H1 (cell line): ENCODE measurements at regions not wholly inside any gene's neighbourhood (a gene's known extent, or its start where the extent isn't known, plus 50 kb on each side); places are given as distances from the start of the nearest gene placed in this dataset.

Source experiments
- CTCF ChIA-PET: fragments of 300-600 bp; sonication (Branson Sonifier 250); formaldehyde crosslinking; loops from one replicate; lab custom pipeline; 2021; ENCODE audit not compliant: partially characterized antibody; lab: Charles Lee
- POLR2A ChIA-PET: fragments of 300-600 bp; sonication (Branson Sonifier 250); formaldehyde crosslinking; loops from one replicate; lab custom pipeline; 2021; ENCODE audit warnings: inconsistent platforms; ENCODE audit not compliant: partially characterized antibody; lab: Charles Lee
- DNase-seq, 2 experiments: peaks; one replicate each; pipeline versions ENCODE4 v3.0.0 to v3.0.0-alpha.2; 2010 to 2022; ENCODE audit warnings: low spot score in 2 of 2, low read depth in 1 of 2, mixed read lengths in 1 of 2
- FAIRE-seq: peaks from 2 replicates; lab custom pipeline; 2011; peaks lifted over from hg19 to GRCh38; lab: Jason Lieb, UNC
- H2AFZ ChIP-seq: 2 replicates; pipeline ENCODE4 v1.8.1; 2012; ENCODE audit warnings: low read length, inconsistent platforms
- H2AK5ac ChIP-seq: 2 replicates; pipeline ENCODE4 v1.6.1; 2013; ENCODE audit warnings: low read depth, low read length
- H2BK120ac ChIP-seq: replicated peaks from 2 replicates; pipeline ENCODE3; 2013; ENCODE audit warnings: low read depth, low read length, inconsistent platforms
- H2BK12ac ChIP-seq: 2 replicates; pipeline ENCODE4 v1.6.1; 2013; ENCODE audit warnings: low read depth, low read length
- H2BK15ac ChIP-seq: 2 replicates; pipeline ENCODE4 v1.6.1; 2013; ENCODE audit warnings: low read length
- H2BK20ac ChIP-seq: 2 replicates; pipeline ENCODE4 v1.6.1; 2013; ENCODE audit warnings: low read length
- H2BK5ac ChIP-seq: 2 replicates; pipeline ENCODE4 v1.6.1; 2013; ENCODE audit warnings: low read depth, low read length
- H3K14ac ChIP-seq: 2 replicates; pipeline ENCODE4 v1.6.1; 2013; ENCODE audit warnings: inconsistent platforms; ENCODE audit not compliant: insufficient read length
- H3K18ac ChIP-seq: 2 replicates; pipeline ENCODE4 v1.6.1; 2013; ENCODE audit warnings: low read length; ENCODE audit errors: extremely low read depth
- H3K23ac ChIP-seq: 2 replicates; pipeline ENCODE4 v1.6.1; 2013; ENCODE audit warnings: inconsistent platforms; ENCODE audit not compliant: insufficient read length
- H3K23me2 ChIP-seq: 2 replicates; pipeline ENCODE4 v1.6.1; 2013; ENCODE audit warnings: low read depth, low read length
- H3K27ac ChIP-seq: 2 replicates; pipeline ENCODE4 v1.6.1; 2011; ENCODE audit warnings: low read depth, low read length, inconsistent platforms
- H3K27me3 ChIP-seq, 4 experiments: replicated peaks in 1 of 4; 1 replicate in 1 of 4; 2 replicates in 3 of 4; pipeline versions ENCODE4 v1.6.1 to v1.8.1; 2011 to 2013; ENCODE audit warnings: low read length in 3 of 4, mild to moderate bottlenecking in 3 of 4, inconsistent platforms in 2 of 4, mixed read lengths in 2 of 4, moderate library complexity in 1 of 4; ENCODE audit not compliant: control insufficient read depth in 3 of 4, insufficient read depth in 3 of 4; ENCODE audit errors: extremely low read depth in 1 of 4
- H3K36me3 ChIP-seq, 4 experiments: 2 replicates each; pipeline versions ENCODE4 v1.6.1 to v1.8.1; 2011 to 2013; ENCODE audit warnings: mild to moderate bottlenecking in 4 of 4, low read length in 3 of 4, moderate library complexity in 2 of 4, control low read depth in 1 of 4, inconsistent platforms in 1 of 4; ENCODE audit not compliant: insufficient read depth in 4 of 4, control insufficient read depth in 2 of 4
- H3K4ac ChIP-seq: replicated peaks from 2 replicates; pipeline ENCODE3; 2013; ENCODE audit warnings: low read length, low read depth, mixed read lengths, inconsistent platforms; ENCODE audit not compliant: insufficient read length
- H3K4me1 ChIP-seq, 4 experiments: replicated peaks in 1 of 4; 1 replicate in 1 of 4; 2 replicates in 3 of 4; pipeline versions ENCODE4 v1.6.1 to v1.8.1; 2011 to 2013; ENCODE audit warnings: low read length in 3 of 4, inconsistent platforms in 2 of 4, mixed read lengths in 1 of 4; ENCODE audit not compliant: insufficient read depth in 4 of 4, control insufficient read depth in 3 of 4
- H3K4me2 ChIP-seq, 2 experiments: 2 replicates each; pipeline versions ENCODE4 v1.6.1 to v1.8.1; 2011 to 2013; ENCODE audit warnings: low read depth in 2 of 2, low read length in 2 of 2, control low read depth in 1 of 2, inconsistent platforms in 1 of 2, mild to moderate bottlenecking in 1 of 2; ENCODE audit not compliant: insufficient read depth in 1 of 2
- H3K4me3 ChIP-seq, 4 experiments: fragments of 200-600, 300-600 bp in 1 of 4; sonication (generic), shearing (Covaris generic), sonication (Bioruptor Twin) in 1 of 4; 2 replicates each; pipeline versions ENCODE4 v1.5.1 to v1.8.1; 2011 to 2016; ENCODE audit warnings: low read length in 4 of 4, low read depth in 3 of 4, control low read depth in 2 of 4, inconsistent platforms in 2 of 4, mild to moderate bottlenecking in 2 of 4, mixed read lengths in 1 of 4, moderate library complexity in 1 of 4; ENCODE audit not compliant: insufficient read depth in 2 of 4; ENCODE audit errors: extremely low read depth in 1 of 4
- H3K56ac ChIP-seq: replicated peaks from 2 replicates; pipeline ENCODE3; 2013; ENCODE audit warnings: low read depth, mild to moderate bottlenecking, mixed read lengths, low read length, inconsistent platforms; ENCODE audit not compliant: insufficient read length
- H3K79me1 ChIP-seq: 2 replicates; pipeline ENCODE4 v1.6.1; 2013; ENCODE audit warnings: low read depth, low read length, control low read depth
- H3K79me2 ChIP-seq, 2 experiments: 2 replicates each; pipeline versions ENCODE4 v1.6.1 to v1.8.1; 2012 to 2013; ENCODE audit warnings: low read length in 2 of 2, mild to moderate bottlenecking in 2 of 2, inconsistent platforms in 1 of 2; ENCODE audit not compliant: insufficient read depth in 2 of 2, control insufficient read depth in 1 of 2
- H3K9ac ChIP-seq, 4 experiments: replicated peaks in 1 of 4; 1 replicate in 1 of 4; 2 replicates in 3 of 4; pipeline versions ENCODE4 v1.6.1 to v1.8.1; 2011 to 2013; ENCODE audit warnings: low read depth in 3 of 4, low read length in 3 of 4, control low read depth in 2 of 4, mild to moderate bottlenecking in 2 of 4, moderate library complexity in 2 of 4, inconsistent platforms in 1 of 4; ENCODE audit errors: extremely low read depth in 1 of 4
- H3K9me3 ChIP-seq, 2 experiments: 2 replicates each; pipeline versions ENCODE4 v1.6.1 to v1.8.1; 2012 to 2013; ENCODE audit warnings: mild to moderate bottlenecking in 2 of 2, moderate library complexity in 2 of 2, control low read depth in 1 of 2, inconsistent platforms in 1 of 2, low read depth in 1 of 2, low read length in 1 of 2, mixed read lengths in 1 of 2; ENCODE audit not compliant: insufficient read depth in 2 of 2
- H4K20me1 ChIP-seq, 2 experiments: replicated peaks in 1 of 2; 2 replicates each; pipeline versions ENCODE3 to v1.8.1; 2011 to 2013; ENCODE audit warnings: inconsistent platforms in 2 of 2, low read length in 2 of 2, mild to moderate bottlenecking in 1 of 2; ENCODE audit not compliant: insufficient read depth in 2 of 2, control insufficient read depth in 1 of 2
- H4K5ac ChIP-seq: 2 replicates; pipeline ENCODE4 v1.6.1; 2013; ENCODE audit warnings: low read length, low read depth, mixed read lengths, inconsistent platforms; ENCODE audit not compliant: insufficient read length
- H4K8ac ChIP-seq: 2 replicates; pipeline ENCODE4 v1.8.0; 2013; ENCODE audit warnings: mild to moderate bottlenecking, moderate library complexity, low read length, inconsistent platforms; ENCODE audit not compliant: insufficient read depth; ENCODE audit errors: extremely low read depth
- H4K91ac ChIP-seq: replicated peaks from 2 replicates; pipeline ENCODE3; 2013; ENCODE audit warnings: low read length, mixed read lengths, inconsistent platforms; ENCODE audit not compliant: insufficient read length
- BRCA1 ChIP-seq: IDR thresholded peaks from 2 replicates; pipeline ENCODE4 v1.6.1; 2012; ENCODE audit warnings: low read depth, low read length, improper control_type of control experiment
- POU5F1 ChIP-seq: IDR thresholded peaks from 2 replicates; pipeline ENCODE4 v1.6.1; 2011; ENCODE audit warnings: low read depth, mild to moderate bottlenecking, low read length, moderate library complexity
- TAF7 ChIP-seq: optimal IDR thresholded peaks from 2 replicates; pipeline ENCODE3; 2011; ENCODE audit warnings: low read depth, mild to moderate bottlenecking, inconsistent platforms, low read length, moderate library complexity, borderline replicate concordance
- WGBS, 2 experiments: shearing (Covaris generic) in 1 of 2; methylation state at CpG; one replicate each; pipeline versions ENCODE4 v1.1.6 to v1.1.7; 2013 to 2015; ENCODE audit warnings: low lambda C conversion rate in 2 of 2, mixed read lengths in 2 of 2, inconsistent platforms in 1 of 2, low coverage in 1 of 2, missing lambda C conversion rate in 1 of 2; ENCODE audit not compliant: insufficient replicate concordance in 2 of 2, insufficient coverage in 1 of 2, insufficient read length in 1 of 2; ENCODE audit errors: extremely low coverage in 1 of 2, missing lambda C conversion rate in 1 of 2; 5-methylcytosine and 5-hydroxymethylcytosine counted together

- Histone ChIP-seq H3K79me1 (no peaks in the 10 kb centered on the region), H2BK5ac (no peak overlapping the region), H3K9ac (no peak overlapping the region), H3K4me2 (no peak overlapping the region), H3K14ac (no peak overlapping the region), H3K4me3 (no peak overlapping the region), H3K56ac (no peak overlapping the region), H2BK12ac (no peak overlapping the region), H4K91ac (no peak overlapping the region), H2BK120ac (no peak overlapping the region), H3K23ac (no peak overlapping the region), H3K4me1 (peaks cover 4 to 16% (median 9%) of the 10 kb centered on the region in 4 experiments; a peak in 5 of 7 replicates), H3K36me3 (no peaks in the 10 kb centered on the region; a peak in 1 of 8 replicates), H2BK20ac (no peak overlapping the region), H4K5ac (no peak overlapping the region), H3K18ac (no peak overlapping the region), H4K8ac (no peak overlapping the region), H2AFZ (no peak overlapping the region), H4K20me1 (no peaks in the 10 kb centered on the region), H3K4ac (no peak overlapping the region), H3K79me2 (no peaks in the 10 kb centered on the region), H3K27me3 (no peaks in the 10 kb centered on the region), H3K27ac (no peak overlapping the region), H3K23me2 (no peaks in the 10 kb centered on the region), H2AK5ac (no peak overlapping the region), H2BK15ac (no peak overlapping the region), H3K9me3 (no peaks in the 10 kb centered on the region)
- 95% methylated on average over 1 of the region's 1 CpG; no CpG with 5 or more reads in 1 of the 2 experiments for WGBS, 2 experiments
- DNase-seq: no peak
- no peak for TF ChIP-seq BRCA1
- no peak for TF ChIP-seq TAF7
- TF ChIP-seq POU5F1: no peak
- no peak for FAIRE-seq
- ChIA-PET CTCF (no interaction called here), POLR2A (no interaction called here)
Measured at GRCh38 chr19:28449803-28450202, 763.1 kb downstream of the UQCRFS1 start.
